GM12891 (cell line): ENCODE measurements at regions not wholly inside any gene's neighbourhood (a gene's known extent, or its start where the extent isn't known, plus 50 kb on each side); places are given as distances from the start of the nearest gene placed in this dataset.

ENCODE experiments used
- PAX5 ChIP-seq: IDR thresholded peaks from 2 replicates; pipeline ENCODE4 v1.6.1; 2011; ENCODE audit warnings: low read length, moderate library complexity, mild to moderate bottlenecking; ENCODE audit not compliant: insufficient read depth, severe bottlenecking
- POLR2A ChIP-seq: IDR thresholded peaks from 2 replicates; pipeline ENCODE4 v1.6.1; 2011; ENCODE audit warnings: low read depth, low read length, control low read depth
- POLR2AphosphoS5 ChIP-seq: IDR thresholded peaks from 2 replicates; pipeline ENCODE4 v1.6.1; 2011; ENCODE audit warnings: low read depth, low read length, control low read depth
- TAF1 ChIP-seq: IDR thresholded peaks from 2 replicates; pipeline ENCODE4 v1.6.1; 2011; ENCODE audit warnings: low read depth, low read length, control low read depth

- TF ChIP-seq POLR2AphosphoS5 (no peak), POLR2A (no peak), PAX5 (no peak), TAF1 (no peak)
Measured at GRCh38 chr12:102323799-102324198, 126.2 kb upstream of the PMCH start.
